ENCODE measurements at regions not wholly inside any gene's neighbourhood (a gene's known extent, or its start where the extent isn't known, plus 50 kb on each side); places are given as distances from the start of the nearest gene placed in this dataset.
"Not testable (repeated sequence)": the region's sequence is repeated elsewhere in the genome, so short reads cannot be mapped to it uniquely, and the experiment has no call there.

DNA sequence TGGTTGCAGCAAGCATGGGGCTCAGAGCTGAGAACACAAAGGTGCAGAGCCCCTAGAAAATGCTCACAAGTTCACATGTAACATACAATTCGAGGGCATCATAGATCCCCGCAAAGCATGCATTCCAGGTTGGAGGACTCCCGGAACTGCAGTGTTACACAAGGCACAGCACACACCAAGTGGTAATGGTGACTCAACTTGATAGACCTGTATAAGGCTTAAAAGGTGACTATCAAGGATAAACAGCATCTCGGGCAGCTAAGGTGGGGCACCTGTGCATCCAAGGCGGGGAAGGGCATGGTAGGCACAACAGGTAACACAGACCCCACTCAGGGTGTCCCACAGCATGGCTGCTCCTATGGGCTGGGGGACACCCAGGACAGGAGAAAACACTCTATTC lies 167.3 kb downstream of the KLRB1 start:
- H3K4me3 ChIP-seq (ENCODE audit: severe bottlenecking); H3K9me3 ChIP-seq (ENCODE audit: severe bottlenecking); H3K27me3 ChIP-seq (ENCODE audit: insufficient read depth, poor library complexity, severe bottlenecking); H3K27ac ChIP-seq (ENCODE audit: poor library complexity, severe bottlenecking); ATAC-seq (ENCODE audit: low read depth); H3K4me1 ChIP-seq (ENCODE audit: insufficient read depth, poor library complexity, severe bottlenecking); DNase-seq (ENCODE audit: low spot score); H3K36me3 ChIP-seq (ENCODE audit: low read depth): not testable (repeated sequence)

GRCh38 chr12:9435682-9436081 lies 172.0 kb downstream of the KLRB1 start:
- H3K36me3 ChIP-seq (ENCODE audit: low read depth); H3K9me3 ChIP-seq (ENCODE audit: severe bottlenecking); H3K27ac ChIP-seq (ENCODE audit: poor library complexity, severe bottlenecking); H3K4me3 ChIP-seq (ENCODE audit: severe bottlenecking); H3K27me3 ChIP-seq (ENCODE audit: insufficient read depth, poor library complexity, severe bottlenecking); H3K4me1 ChIP-seq (ENCODE audit: insufficient read depth, poor library complexity, severe bottlenecking); ATAC-seq (ENCODE audit: low read depth); DNase-seq (ENCODE audit: low spot score): not testable (repeated sequence)

GRCh38 chr12:9430385-9430784 lies 177.3 kb downstream of the KLRB1 start:
- not testable (repeated sequence) for H3K36me3 ChIP-seq (ENCODE audit: low read depth); H3K9me3 ChIP-seq (ENCODE audit: severe bottlenecking); H3K27ac ChIP-seq (ENCODE audit: poor library complexity, severe bottlenecking); DNase-seq (ENCODE audit: low spot score); ATAC-seq (ENCODE audit: low read depth); H3K4me3 ChIP-seq (ENCODE audit: severe bottlenecking); H3K27me3 ChIP-seq (ENCODE audit: insufficient read depth, poor library complexity, severe bottlenecking); H3K4me1 ChIP-seq (ENCODE audit: insufficient read depth, poor library complexity, severe bottlenecking)

GRCh38 chr12:9428856-9429255 lies 178.9 kb downstream of the KLRB1 start:
- H3K27me3 ChIP-seq (ENCODE audit: insufficient read depth, poor library complexity, severe bottlenecking); H3K27ac ChIP-seq (ENCODE audit: poor library complexity, severe bottlenecking); ATAC-seq (ENCODE audit: low read depth); H3K4me3 ChIP-seq (ENCODE audit: severe bottlenecking); H3K4me1 ChIP-seq (ENCODE audit: insufficient read depth, poor library complexity, severe bottlenecking); H3K36me3 ChIP-seq (ENCODE audit: low read depth); H3K9me3 ChIP-seq (ENCODE audit: severe bottlenecking); DNase-seq (ENCODE audit: low spot score): not testable (repeated sequence)

DNA sequence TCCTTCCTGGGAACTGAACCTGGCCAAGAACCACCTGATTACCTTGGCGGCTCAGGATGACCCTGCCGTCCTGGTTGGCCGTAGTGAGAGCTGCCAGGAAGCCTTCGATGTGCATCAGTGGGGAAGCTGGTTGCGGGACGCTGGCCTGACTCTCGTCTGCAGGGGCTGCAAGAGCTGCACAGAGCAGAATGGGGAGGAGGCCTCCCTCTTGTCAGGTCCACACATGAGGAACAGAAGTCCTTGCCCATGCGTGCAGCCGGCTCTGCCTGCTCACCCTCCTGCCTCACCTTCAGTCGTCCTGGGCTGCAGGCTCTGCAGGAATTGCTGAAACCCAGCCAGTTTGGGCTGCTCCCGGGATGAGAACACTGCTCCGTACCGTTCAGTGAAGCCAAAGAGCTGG lies 182.3 kb downstream of the KLRB1 start:
- H3K27ac ChIP-seq (ENCODE audit: poor library complexity, severe bottlenecking); H3K27me3 ChIP-seq (ENCODE audit: insufficient read depth, poor library complexity, severe bottlenecking); H3K36me3 ChIP-seq (ENCODE audit: low read depth); DNase-seq (ENCODE audit: low spot score); H3K4me1 ChIP-seq (ENCODE audit: insufficient read depth, poor library complexity, severe bottlenecking); H3K9me3 ChIP-seq (ENCODE audit: severe bottlenecking); H3K4me3 ChIP-seq (ENCODE audit: severe bottlenecking); ATAC-seq (ENCODE audit: low read depth): not testable (repeated sequence)

GRCh38 chr12:9424175-9424740 lies 183.5 kb downstream of the KLRB1 start:
- H3K4me3 ChIP-seq (ENCODE audit: severe bottlenecking); H3K36me3 ChIP-seq (ENCODE audit: low read depth); ATAC-seq (ENCODE audit: low read depth); H3K4me1 ChIP-seq (ENCODE audit: insufficient read depth, poor library complexity, severe bottlenecking); H3K27ac ChIP-seq (ENCODE audit: poor library complexity, severe bottlenecking); H3K27me3 ChIP-seq (ENCODE audit: insufficient read depth, poor library complexity, severe bottlenecking); H3K9me3 ChIP-seq (ENCODE audit: severe bottlenecking); DNase-seq (ENCODE audit: low spot score): not testable (repeated sequence)

DNA sequence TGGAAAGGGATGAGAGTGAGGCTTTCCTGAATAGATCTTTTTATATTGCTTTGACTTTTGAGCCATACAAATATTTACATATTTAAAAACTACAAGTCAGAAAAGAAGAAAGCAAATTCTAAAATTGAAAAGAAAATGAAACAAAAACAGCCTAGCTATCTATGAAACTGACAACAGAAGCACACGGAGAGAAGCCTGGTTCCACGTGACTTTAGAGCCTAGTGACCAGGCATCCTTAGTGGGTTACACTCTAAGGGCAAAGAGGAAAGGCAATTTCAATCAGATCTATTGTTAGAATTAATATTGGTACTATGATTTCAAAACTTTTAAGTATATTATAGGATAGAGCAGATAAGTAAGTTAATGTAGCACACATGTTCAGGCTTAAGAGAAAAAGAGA lies 185.0 kb downstream of the KLRB1 start:
- not testable (repeated sequence) for ATAC-seq (ENCODE audit: low read depth); H3K9me3 ChIP-seq (ENCODE audit: severe bottlenecking); H3K27ac ChIP-seq (ENCODE audit: poor library complexity, severe bottlenecking); H3K4me3 ChIP-seq (ENCODE audit: severe bottlenecking); H3K27me3 ChIP-seq (ENCODE audit: insufficient read depth, poor library complexity, severe bottlenecking); H3K4me1 ChIP-seq (ENCODE audit: insufficient read depth, poor library complexity, severe bottlenecking); DNase-seq (ENCODE audit: low spot score); H3K36me3 ChIP-seq (ENCODE audit: low read depth)

- not testable (repeated sequence) for ATAC-seq (ENCODE audit: low read depth); H3K27me3 ChIP-seq (ENCODE audit: insufficient read depth, poor library complexity, severe bottlenecking); H3K4me1 ChIP-seq (ENCODE audit: insufficient read depth, poor library complexity, severe bottlenecking); H3K36me3 ChIP-seq (ENCODE audit: low read depth); H3K4me3 ChIP-seq (ENCODE audit: severe bottlenecking); DNase-seq (ENCODE audit: low spot score); H3K27ac ChIP-seq (ENCODE audit: poor library complexity, severe bottlenecking); H3K9me3 ChIP-seq (ENCODE audit: severe bottlenecking)
Observed at GRCh38 chr12:9421520-9422086, 186.1 kb downstream of the KLRB1 start.

DNA sequence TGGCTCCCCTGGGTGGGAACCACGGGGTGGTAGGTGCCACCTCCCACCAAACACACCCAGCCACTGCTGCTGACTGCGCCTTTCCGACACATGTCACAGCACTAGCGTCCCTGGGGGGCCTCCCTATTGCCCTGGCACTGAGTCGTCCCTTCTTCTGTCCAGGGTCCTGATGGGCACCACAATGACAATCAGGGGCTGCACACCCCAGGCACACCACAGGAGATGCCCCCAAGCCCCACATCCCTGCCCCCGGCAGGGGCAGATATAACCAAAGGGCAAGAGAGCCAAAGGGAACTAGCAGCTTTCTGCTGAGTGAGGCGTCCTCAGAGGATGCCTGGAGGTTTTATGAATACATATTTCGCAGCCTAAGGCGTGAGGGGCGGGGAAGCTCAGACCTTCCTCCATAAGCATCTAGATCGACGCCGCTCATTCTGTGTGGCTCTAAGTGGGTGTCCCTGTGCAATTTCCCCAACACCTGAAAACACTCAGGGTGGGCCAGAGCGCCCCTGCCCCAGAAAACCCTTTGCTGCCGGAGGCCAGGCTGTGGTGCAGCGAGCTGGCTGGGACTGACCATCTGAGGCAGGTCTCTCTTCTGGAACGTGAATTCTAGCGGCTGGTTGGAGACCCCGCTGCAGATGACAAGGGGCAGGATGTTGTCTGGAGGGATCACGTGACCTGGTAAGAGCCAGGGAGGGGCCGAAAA lies 186.7 kb downstream of the KLRB1 start:
- not testable (repeated sequence) for H3K36me3 ChIP-seq (ENCODE audit: low read depth); H3K4me3 ChIP-seq (ENCODE audit: severe bottlenecking); H3K9me3 ChIP-seq (ENCODE audit: severe bottlenecking); DNase-seq (ENCODE audit: low spot score); H3K27me3 ChIP-seq (ENCODE audit: insufficient read depth, poor library complexity, severe bottlenecking); H3K27ac ChIP-seq (ENCODE audit: poor library complexity, severe bottlenecking); ATAC-seq (ENCODE audit: low read depth); H3K4me1 ChIP-seq (ENCODE audit: insufficient read depth, poor library complexity, severe bottlenecking)

GRCh38 chr12:9418669-9419041 lies 189.1 kb downstream of the KLRB1 start:
- not testable (repeated sequence) for DNase-seq (ENCODE audit: low spot score); ATAC-seq (ENCODE audit: low read depth); H3K27ac ChIP-seq (ENCODE audit: poor library complexity, severe bottlenecking); H3K4me1 ChIP-seq (ENCODE audit: insufficient read depth, poor library complexity, severe bottlenecking); H3K36me3 ChIP-seq (ENCODE audit: low read depth); H3K27me3 ChIP-seq (ENCODE audit: insufficient read depth, poor library complexity, severe bottlenecking); H3K9me3 ChIP-seq (ENCODE audit: severe bottlenecking); H3K4me3 ChIP-seq (ENCODE audit: severe bottlenecking)

GRCh38 chr12:9417947-9418668 lies 189.6 kb downstream of the KLRB1 start:
- H3K36me3 ChIP-seq (ENCODE audit: low read depth); H3K4me3 ChIP-seq (ENCODE audit: severe bottlenecking); H3K27me3 ChIP-seq (ENCODE audit: insufficient read depth, poor library complexity, severe bottlenecking); H3K27ac ChIP-seq (ENCODE audit: poor library complexity, severe bottlenecking); H3K9me3 ChIP-seq (ENCODE audit: severe bottlenecking); H3K4me1 ChIP-seq (ENCODE audit: insufficient read depth, poor library complexity, severe bottlenecking); DNase-seq (ENCODE audit: low spot score): not testable (repeated sequence)
- peak; percentile 35; the same call in 1 of the 3 replicates for ATAC-seq (ENCODE audit: low read depth)
